Type B pancreatic cell (in vitro differentiated cells): ENCODE measurements at regions not wholly inside any gene's neighbourhood (a gene's known extent, or its start where the extent isn't known, plus 50 kb on each side); places are given as distances from the start of the nearest gene placed in this dataset.

Experiments
- DNase-seq: peaks from one replicate; pipeline ENCODE4 v3.0.0; 2021; ENCODE audit warnings: mixed read lengths; ENCODE audit not compliant: unreplicated experiment; ENCODE audit errors: extremely low spot score
- H3K27ac Mint-ChIP-seq: 2 replicates; pipeline ENCODE4 v1.8.0; 2021; ENCODE audit warnings: mild to moderate bottlenecking, mixed read lengths
- H3K27me3 Mint-ChIP-seq: 2 replicates; pipeline ENCODE4 v1.8.0; 2021; ENCODE audit warnings: mixed read lengths
- H3K36me3 Mint-ChIP-seq: 2 replicates; pipeline ENCODE4 v1.8.0; 2021; ENCODE audit warnings: mixed read lengths
- H3K4me1 Mint-ChIP-seq: one replicate; pipeline ENCODE4 v1.8.0; 2021; ENCODE audit warnings: mixed read lengths; ENCODE audit not compliant: unreplicated experiment
- H3K4me3 Mint-ChIP-seq: 2 replicates; pipeline ENCODE4 v1.8.0; 2021; ENCODE audit warnings: mild to moderate bottlenecking, mixed read lengths
- H3K9me3 Mint-ChIP-seq: 2 replicates; pipeline ENCODE4 v1.8.0; 2021; ENCODE audit warnings: mixed read lengths
- CTCF ChIP-seq: fragments of 200-600 bp; sonication (generic); conservative IDR thresholded peaks from 2 replicates; pipeline ENCODE4 v1.5.0; 2021; ENCODE audit warnings: antibody characterized with exemption, mild to moderate bottlenecking

- H3K9me3 Mint-ChIP-seq = peaks cover 11% of the 10 kb centered on the region
- DNase-seq = no peak
- H3K4me1 Mint-ChIP-seq = peaks cover 40% of the 10 kb centered on the region
- no peaks in the 10 kb centered on the region for H3K36me3 Mint-ChIP-seq
- no peak for TF ChIP-seq CTCF
- H3K27ac Mint-ChIP-seq = peak overlapping the region; percentile 97
- H3K27me3 Mint-ChIP-seq = no peaks in the 10 kb centered on the region
- peak overlapping the region; percentile 81 for H3K4me3 Mint-ChIP-seq
Measured at GRCh38 chr14:65255029-65255545, 152.8 kb upstream of the MAX start.

- peak overlapping the region; percentile 97 for H3K27ac Mint-ChIP-seq
- H3K9me3 Mint-ChIP-seq = peaks cover 11% of the 10 kb centered on the region
- H3K36me3 Mint-ChIP-seq = no peaks in the 10 kb centered on the region
- TF ChIP-seq CTCF = no peak
- H3K4me3 Mint-ChIP-seq = peak overlapping the region; percentile 81
- DNase-seq = peak; percentile 73
- no peaks in the 10 kb centered on the region for H3K27me3 Mint-ChIP-seq
- peaks cover 46% of the 10 kb centered on the region for H3K4me1 Mint-ChIP-seq
Measured at GRCh38 chr14:65255583-65256461, 153.5 kb upstream of the MAX start.

GRCh38 chr14:65256714-65257113 lies 154.4 kb upstream of the MAX start:
- Mint-ChIP-seq H3K4me1 (peaks cover 46% of the 10 kb centered on the region), H3K4me3 (no peak overlapping the region), H3K27me3 (no peaks in the 10 kb centered on the region), H3K27ac (no peak overlapping the region), H3K36me3 (no peaks in the 10 kb centered on the region), H3K9me3 (peaks cover 11% of the 10 kb centered on the region)
- DNase-seq = no peak
- no peak for TF ChIP-seq CTCF

- Mint-ChIP-seq H3K27ac (peak overlapping the region; percentile 37), H3K36me3 (no peaks in the 10 kb centered on the region), H3K27me3 (no peaks in the 10 kb centered on the region)
Measured at GRCh38 chr14:65257425-65257824, 155.1 kb upstream of the FUT8 start.

GRCh38 chr14:65258391-65258790 lies 154.1 kb upstream of the FUT8 start:
- Mint-ChIP-seq H3K27me3 (no peaks in the 10 kb centered on the region), H3K9me3 (peaks cover 11% of the 10 kb centered on the region), H3K36me3 (no peaks in the 10 kb centered on the region), H3K27ac (no peak overlapping the region), H3K4me3 (no peak overlapping the region), H3K4me1 (peaks cover 46% of the 10 kb centered on the region)
- no peak for DNase-seq
- no peak for TF ChIP-seq CTCF

More at GRCh38 chr14:65257425-65257824, 155.1 kb upstream of the FUT8 start:
- Mint-ChIP-seq H3K4me1 (peaks cover 46% of the 10 kb centered on the region), H3K4me3 (peak overlapping the region; percentile 46), H3K9me3 (peaks cover 11% of the 10 kb centered on the region)
- DNase-seq = no peak
- TF ChIP-seq CTCF = no peak
